ENCODE measurements at regions not wholly inside any gene's neighbourhood (a gene's known extent, or its start where the extent isn't known, plus 50 kb on each side); places are given as distances from the start of the nearest gene placed in this dataset.

DNA sequence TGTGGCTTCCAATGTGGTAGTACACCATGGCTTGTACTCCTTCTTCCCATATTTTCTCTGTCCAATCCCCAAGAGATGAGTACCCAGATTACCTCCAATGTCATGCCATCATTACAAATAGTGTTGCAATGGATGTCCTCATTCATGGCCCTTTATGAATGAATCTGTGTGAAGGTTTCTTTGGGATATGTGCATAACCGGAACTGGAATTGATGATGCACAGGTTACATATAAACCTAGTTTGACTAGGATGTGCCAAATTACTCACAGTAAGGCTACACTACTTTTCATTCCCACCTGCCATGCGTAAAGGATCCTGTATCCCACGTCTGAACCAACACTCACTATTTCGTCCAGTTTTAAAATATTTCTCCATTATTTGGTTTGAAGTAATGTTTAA is 173.9 kb upstream of the CXCR4 start:
- TF ChIP-seq, protein P1, sequence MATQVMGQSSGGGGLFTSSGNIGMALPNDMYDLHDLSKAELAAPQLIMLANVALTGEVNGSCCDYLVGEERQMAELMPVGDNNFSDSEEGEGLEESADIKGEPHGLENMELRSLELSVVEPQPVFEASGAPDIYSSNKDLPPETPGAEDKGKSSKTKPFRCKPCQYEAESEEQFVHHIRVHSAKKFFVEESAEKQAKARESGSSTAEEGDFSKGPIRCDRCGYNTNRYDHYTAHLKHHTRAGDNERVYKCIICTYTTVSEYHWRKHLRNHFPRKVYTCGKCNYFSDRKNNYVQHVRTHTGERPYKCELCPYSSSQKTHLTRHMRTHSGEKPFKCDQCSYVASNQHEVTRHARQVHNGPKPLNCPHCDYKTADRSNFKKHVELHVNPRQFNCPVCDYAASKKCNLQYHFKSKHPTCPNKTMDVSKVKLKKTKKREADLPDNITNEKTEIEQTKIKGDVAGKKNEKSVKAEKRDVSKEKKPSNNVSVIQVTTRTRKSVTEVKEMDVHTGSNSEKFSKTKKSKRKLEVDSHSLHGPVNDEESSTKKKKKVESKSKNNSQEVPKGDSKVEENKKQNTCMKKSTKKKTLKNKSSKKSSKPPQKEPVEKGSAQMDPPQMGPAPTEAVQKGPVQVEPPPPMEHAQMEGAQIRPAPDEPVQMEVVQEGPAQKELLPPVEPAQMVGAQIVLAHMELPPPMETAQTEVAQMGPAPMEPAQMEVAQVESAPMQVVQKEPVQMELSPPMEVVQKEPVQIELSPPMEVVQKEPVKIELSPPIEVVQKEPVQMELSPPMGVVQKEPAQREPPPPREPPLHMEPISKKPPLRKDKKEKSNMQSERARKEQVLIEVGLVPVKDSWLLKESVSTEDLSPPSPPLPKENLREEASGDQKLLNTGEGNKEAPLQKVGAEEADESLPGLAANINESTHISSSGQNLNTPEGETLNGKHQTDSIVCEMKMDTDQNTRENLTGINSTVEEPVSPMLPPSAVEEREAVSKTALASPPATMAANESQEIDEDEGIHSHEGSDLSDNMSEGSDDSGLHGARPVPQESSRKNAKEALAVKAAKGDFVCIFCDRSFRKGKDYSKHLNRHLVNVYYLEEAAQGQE (IDR thresholded peaks at IDR 0.05; ENCODE audit: insufficient read depth in 1 of 2, low read depth in 2 of 2, low read length in 2 of 2) = no peak
- TF ChIP-seq SIN3A (IDR thresholded peaks at IDR 0.05; ENCODE audit: borderline replicate concordance, insufficient read depth, low read length) (no peak), POLR2AphosphoS5 (IDR thresholded peaks at IDR 0.05; ENCODE audit: low read depth, low read length) (no peak), TAF1 (IDR thresholded peaks at IDR 0.05; ENCODE audit: borderline replicate concordance, insufficient read depth, low read length) (no peak), FOXP2 (optimal IDR thresholded peaks at IDR 0.05; ENCODE audit: borderline replicate concordance, extremely low read depth, extremely low read length, insufficient read depth) (no peak)
